Femur (tissue), 1 donor: ENCODE measurements at regions not wholly inside any gene's neighbourhood (a gene's known extent, or its start where the extent isn't known, plus 50 kb on each side); places are given as distances from the start of the nearest gene placed in this dataset.

ENCODE experiments used
- DNase-seq: peaks from one replicate; pipeline ENCODE4 v3.0.0-alpha.2; 2017

DNA sequence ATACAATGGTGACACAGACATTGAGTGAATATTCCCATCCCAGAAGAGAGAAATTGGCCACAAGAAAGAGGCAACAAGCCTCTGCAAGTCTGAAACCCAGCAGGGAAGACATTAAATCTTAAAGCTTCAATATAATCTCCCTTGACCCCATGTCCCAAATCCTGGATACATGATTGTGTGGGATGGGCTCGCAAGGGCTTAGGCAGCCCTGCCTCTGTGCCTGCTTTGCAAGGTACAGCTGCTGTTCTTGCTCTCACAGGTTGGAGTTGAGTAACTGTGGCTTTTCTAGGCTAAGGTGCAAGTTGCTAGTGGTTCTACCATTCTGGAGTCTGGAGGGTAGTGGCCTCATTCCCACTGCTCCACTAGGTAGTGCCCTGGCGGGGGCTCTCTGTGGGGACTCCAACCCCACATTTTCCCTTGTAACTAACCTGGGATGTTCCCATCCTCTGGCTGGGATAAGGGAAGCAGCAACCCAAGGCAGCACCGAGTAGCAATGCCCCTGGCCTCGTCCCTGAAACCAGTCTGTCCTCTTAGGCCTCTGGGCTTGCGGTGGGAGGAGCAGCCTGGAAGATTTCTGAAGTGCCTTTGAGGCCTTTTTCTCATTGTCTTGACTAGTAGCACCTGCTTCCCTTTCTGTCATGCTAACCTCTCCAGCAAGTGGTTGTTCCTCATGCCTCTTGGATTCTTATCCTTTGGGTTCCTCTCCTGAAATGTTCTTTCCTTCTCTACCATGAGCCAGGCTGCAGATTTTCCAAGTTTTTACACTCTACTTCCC lies 90.0 kb downstream of the FAM174B start:
- DNase-seq = no peak

- no peak for DNase-seq
Observed at GRCh38 chr15:92561754-92562153, 93.8 kb downstream of the FAM174B start.

DNA sequence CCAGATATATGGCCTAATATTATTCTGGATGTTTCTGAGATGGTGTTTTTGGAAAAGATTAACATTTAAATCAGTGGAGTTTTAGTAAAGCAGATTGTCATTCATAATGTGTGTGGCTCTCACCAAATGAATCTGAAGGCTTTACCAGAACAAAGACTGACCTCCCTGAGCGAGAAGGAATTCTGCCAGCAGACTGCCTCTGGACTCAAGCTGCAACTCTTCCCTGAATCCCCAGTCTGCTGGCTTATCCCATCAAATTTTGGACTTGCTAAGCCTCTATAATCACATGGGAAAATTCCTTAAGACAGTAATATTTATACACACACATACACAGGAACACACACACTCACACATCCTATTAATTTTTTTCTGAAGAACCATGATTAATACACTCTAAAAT lies 102.3 kb downstream of the FAM174B start:
- DNase-seq = no peak

DNA sequence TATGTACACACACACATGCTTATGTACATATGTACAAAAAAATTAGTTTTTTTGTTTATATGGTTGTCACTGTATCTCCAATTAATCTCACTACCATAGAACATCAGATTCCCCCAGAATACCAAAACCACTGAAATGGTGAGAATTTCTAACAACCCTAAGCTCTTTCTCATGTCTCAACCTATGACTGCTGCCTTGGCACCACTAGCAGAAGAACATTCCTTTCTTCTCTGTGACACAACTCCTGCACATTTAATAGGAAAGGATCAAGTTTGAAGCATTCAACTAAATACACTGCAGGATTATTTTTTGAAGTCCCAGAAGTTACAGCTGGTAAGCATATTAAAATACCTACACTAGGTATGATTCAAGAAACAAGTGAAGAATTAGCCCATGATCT lies 109.6 kb downstream of the FAM174B start:
- no peak for DNase-seq

- DNase-seq = no peak
Observed at GRCh38 chr15:92541291-92542200, 114.0 kb downstream of the FAM174B start.

DNA sequence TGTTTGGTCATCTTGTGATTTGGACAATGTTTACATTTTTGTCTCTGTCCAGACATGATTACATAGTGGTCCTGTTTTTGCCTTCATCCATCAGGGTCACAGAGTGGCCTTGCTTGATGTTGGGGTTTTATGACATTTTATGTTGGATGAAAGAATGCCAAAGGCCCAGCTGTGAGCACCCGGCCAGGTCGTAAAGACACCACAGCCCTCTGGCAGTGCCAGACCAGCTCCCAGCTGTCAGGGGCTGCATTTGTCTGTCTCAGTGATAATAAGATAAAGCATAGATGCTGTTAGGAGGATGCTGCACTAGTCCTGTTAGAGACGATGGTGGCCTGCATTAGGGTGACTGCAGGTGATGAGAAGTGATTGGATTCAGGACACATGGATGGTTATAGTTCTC lies 117.5 kb downstream of the FAM174B start:
- no peak for DNase-seq

GRCh38 chr15:92533298-92533697 lies 122.3 kb downstream of the FAM174B start:
- DNase-seq = no peak

GRCh38 chr15:92531406-92531805 lies 124.2 kb downstream of the FAM174B start:
- DNase-seq = no peak

DNA sequence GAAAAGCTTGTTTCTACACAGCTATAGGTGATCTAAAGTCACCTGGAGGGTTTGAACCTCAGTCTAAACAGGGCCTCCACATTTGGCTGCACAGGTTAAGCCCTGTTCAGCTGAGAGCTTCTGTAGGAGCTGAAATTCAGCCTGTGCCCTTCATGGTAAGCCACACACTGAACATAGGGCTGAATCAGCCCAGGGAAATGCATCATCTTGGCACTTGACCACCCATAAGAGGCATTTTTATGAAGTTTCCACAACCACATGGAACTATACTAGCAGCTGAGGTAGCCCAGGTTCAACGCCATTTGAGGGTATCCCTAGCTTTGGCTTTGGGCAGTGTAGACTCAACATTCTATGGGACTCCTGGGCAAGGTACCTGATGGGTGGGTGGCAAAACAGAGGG lies 126.8 kb downstream of the FAM174B start:
- DNase-seq = no peak

DNA sequence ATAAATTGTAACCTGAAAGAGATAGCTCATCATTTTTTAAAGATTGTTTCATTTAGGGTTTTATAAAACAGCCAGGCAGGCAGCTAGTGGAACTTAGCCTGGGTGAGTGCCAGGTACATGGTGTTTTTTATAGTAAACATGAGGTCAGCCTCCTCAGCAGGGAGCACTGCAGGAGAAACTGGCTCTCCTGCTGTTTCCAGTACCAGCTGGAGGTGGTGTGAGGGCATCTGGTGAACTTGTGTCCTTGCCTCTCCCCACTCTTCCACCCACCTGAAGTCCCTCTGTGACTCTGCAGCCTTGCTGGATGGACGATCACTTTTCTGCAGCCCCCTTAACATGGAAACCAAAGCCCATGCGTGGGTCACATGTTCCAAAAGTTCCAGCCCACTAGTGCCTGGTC lies 128.4 kb downstream of the FAM174B start:
- DNase-seq = no peak

DNA sequence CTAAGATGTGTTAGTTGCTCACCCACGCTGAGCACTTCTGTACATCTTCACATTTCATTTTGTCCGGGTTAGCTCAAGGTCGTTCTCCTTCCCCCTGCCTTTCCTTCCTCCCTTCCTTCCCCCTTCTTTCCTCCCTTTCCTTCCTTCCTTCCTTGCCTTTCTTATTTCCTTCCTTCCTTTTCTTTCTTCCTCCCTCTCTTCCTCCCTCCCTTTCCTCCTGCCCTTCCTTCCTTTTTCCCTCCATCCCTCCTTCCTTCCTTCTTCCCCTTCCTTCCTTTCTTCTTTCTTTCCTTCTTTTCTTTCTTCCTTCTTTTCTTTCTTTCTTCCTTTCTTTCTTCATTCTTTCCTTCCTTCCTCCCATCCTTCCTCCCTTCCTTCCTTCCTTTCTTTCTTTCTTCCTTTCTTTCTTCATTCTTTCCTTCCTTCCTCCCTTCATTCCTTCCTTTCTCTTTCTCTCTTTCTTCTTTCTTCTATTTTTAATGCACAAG lies 129.8 kb downstream of the FAM174B start:
- no peak for DNase-seq

- DNase-seq = peak; percentile 39
Observed at GRCh38 chr15:92524874-92525565, 130.6 kb downstream of the FAM174B start.

DNA sequence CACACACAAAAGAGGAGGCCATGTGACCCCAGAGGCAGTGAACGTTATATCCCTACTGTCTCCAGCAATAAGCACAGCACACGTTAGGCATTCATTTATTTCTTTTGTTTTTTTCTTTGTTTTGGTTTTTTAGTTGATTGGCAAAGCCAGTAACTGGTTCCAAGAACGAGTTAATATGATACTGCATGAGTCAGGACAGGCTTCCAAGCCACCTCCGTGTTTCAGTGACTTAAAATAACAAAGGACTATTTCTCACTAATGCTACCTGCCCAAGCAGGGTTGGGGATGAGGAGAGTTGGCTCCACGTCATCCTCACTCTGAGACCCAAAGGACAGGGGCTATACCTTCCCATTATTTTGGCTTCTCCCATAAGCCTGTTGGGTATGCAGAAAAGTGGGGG lies 130.5 kb downstream of the ST8SIA2 start:
- DNase-seq = no peak

GRCh38 chr15:92523176-92523575 lies 129.5 kb downstream of the ST8SIA2 start:
- no peak for DNase-seq

GRCh38 chr15:92521624-92522008 lies 127.9 kb downstream of the ST8SIA2 start:
- DNase-seq = peak; percentile 89

DNA sequence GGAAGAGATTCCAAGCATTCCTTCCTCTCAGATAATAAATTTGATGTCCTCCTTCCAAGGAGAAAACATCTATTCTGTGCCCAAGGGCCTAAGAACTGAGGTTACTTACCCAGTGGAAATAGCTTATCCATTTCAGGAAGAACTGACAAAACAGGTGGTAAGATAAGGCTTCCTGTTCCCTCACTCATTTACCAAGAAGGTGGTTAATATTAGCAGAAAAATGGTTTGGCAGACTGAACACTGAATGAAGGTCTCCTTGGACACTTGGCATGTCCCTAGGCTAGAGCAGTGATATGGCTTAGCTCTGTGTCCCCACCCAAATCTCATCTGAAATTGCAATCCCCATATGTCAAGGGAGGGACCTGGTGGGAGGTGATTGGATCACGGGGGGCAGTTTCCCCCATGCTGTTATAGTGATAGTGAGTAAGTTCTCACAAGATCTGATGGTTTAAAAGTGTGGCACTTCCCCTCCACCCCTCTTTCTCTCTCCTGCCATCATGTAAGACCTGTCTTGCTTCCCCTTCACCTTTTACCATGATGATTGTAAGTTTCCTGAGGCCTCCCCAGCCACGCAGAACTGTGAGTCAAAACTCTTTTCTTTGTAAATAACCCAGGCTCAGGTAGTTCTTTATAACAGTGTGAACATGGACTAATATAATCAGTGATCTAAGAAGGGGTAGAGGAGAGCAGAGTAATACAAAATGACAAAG lies 127.4 kb downstream of the ST8SIA2 start:
- no peak for DNase-seq

GRCh38 chr15:92519709-92520108 lies 126.0 kb downstream of the ST8SIA2 start:
- no peak for DNase-seq
